ENCODE measurements at regions not wholly inside any gene's neighbourhood (a gene's known extent, or its start where the extent isn't known, plus 50 kb on each side); places are given as distances from the start of the nearest gene placed in this dataset.

- Histone ChIP-seq H3K9me3 (ENCODE audit: severe bottlenecking) (no peaks in the 10 kb centered on the region), H3K27ac (ENCODE audit: poor library complexity, severe bottlenecking) (no peak overlapping the region), H3K4me1 (ENCODE audit: insufficient read depth, poor library complexity, severe bottlenecking) (no peaks in the 10 kb centered on the region), H3K36me3 (ENCODE audit: low read depth) (no peaks in the 10 kb centered on the region), H3K4me3 (ENCODE audit: severe bottlenecking) (no peak overlapping the region), H3K27me3 (ENCODE audit: insufficient read depth, poor library complexity, severe bottlenecking) (no peaks in the 10 kb centered on the region)
- TF ChIP-seq CTCF (IDR thresholded peaks at IDR 0.05; ENCODE audit: poor library complexity, severe bottlenecking) = no peak
- DNase-seq (ENCODE audit: low spot score) = peak; percentile 51
- ATAC-seq (ENCODE audit: low read depth) = no peak
These were observed 188.1 kb downstream of the CTTN start for GRCh38 chr11:70586261-70587074.

GRCh38 chr11:70587075-70587389 lies 188.7 kb downstream of the CTTN start:
- no peak overlapping the region for H3K27ac ChIP-seq (ENCODE audit: poor library complexity, severe bottlenecking)
- no peaks in the 10 kb centered on the region for H3K36me3 ChIP-seq (ENCODE audit: low read depth)
- peak; percentile 62 for DNase-seq (ENCODE audit: low spot score)
- H3K4me1 ChIP-seq (ENCODE audit: insufficient read depth, poor library complexity, severe bottlenecking) = no peaks in the 10 kb centered on the region
- H3K9me3 ChIP-seq (ENCODE audit: severe bottlenecking) = no peaks in the 10 kb centered on the region
- no peak for TF ChIP-seq CTCF (IDR thresholded peaks at IDR 0.05; ENCODE audit: poor library complexity, severe bottlenecking)
- H3K4me3 ChIP-seq (ENCODE audit: severe bottlenecking) = no peak overlapping the region
- peak; percentile 58; the same call in 2 of the 3 replicates for ATAC-seq (ENCODE audit: low read depth)
- no peaks in the 10 kb centered on the region for H3K27me3 ChIP-seq (ENCODE audit: insufficient read depth, poor library complexity, severe bottlenecking)

- H3K4me3 ChIP-seq (ENCODE audit: severe bottlenecking) = no peak overlapping the region
- H3K9me3 ChIP-seq (ENCODE audit: severe bottlenecking) = no peaks in the 10 kb centered on the region
- no peaks in the 10 kb centered on the region for H3K27me3 ChIP-seq (ENCODE audit: insufficient read depth, poor library complexity, severe bottlenecking)
- no peaks in the 10 kb centered on the region for H3K36me3 ChIP-seq (ENCODE audit: low read depth)
- no peaks in the 10 kb centered on the region for H3K4me1 ChIP-seq (ENCODE audit: insufficient read depth, poor library complexity, severe bottlenecking)
- no peak for ATAC-seq (ENCODE audit: low read depth)
- no peak overlapping the region for H3K27ac ChIP-seq (ENCODE audit: poor library complexity, severe bottlenecking)
- no peak for TF ChIP-seq CTCF (IDR thresholded peaks at IDR 0.05; ENCODE audit: poor library complexity, severe bottlenecking)
- DNase-seq (ENCODE audit: low spot score) = no peak
These were observed 192.1 kb downstream of the CTTN start for GRCh38 chr11:70590356-70590991.

- H3K27me3 ChIP-seq (ENCODE audit: insufficient read depth, poor library complexity, severe bottlenecking) = no peaks in the 10 kb centered on the region
- H3K27ac ChIP-seq (ENCODE audit: poor library complexity, severe bottlenecking) = no peak overlapping the region
- TF ChIP-seq CTCF (IDR thresholded peaks at IDR 0.05; ENCODE audit: poor library complexity, severe bottlenecking) = no peak
- no peaks in the 10 kb centered on the region for H3K9me3 ChIP-seq (ENCODE audit: severe bottlenecking)
- no peak for ATAC-seq (ENCODE audit: low read depth)
- no peaks in the 10 kb centered on the region for H3K36me3 ChIP-seq (ENCODE audit: low read depth)
- no peaks in the 10 kb centered on the region for H3K4me1 ChIP-seq (ENCODE audit: insufficient read depth, poor library complexity, severe bottlenecking)
- H3K4me3 ChIP-seq (ENCODE audit: severe bottlenecking) = no peak overlapping the region
- no peak for DNase-seq (ENCODE audit: low spot score)
These were observed 194.4 kb downstream of the CTTN start for GRCh38 chr11:70592641-70593165.

All from RWPE2 (cell line).